ENCODE measurements at regions not wholly inside any gene's neighbourhood (a gene's known extent, or its start where the extent isn't known, plus 50 kb on each side); places are given as distances from the start of the nearest gene placed in this dataset.

- Histone ChIP-seq H3K79me2 (ENCODE audit: insufficient read depth, low read length) (no peaks in the 10 kb centered on the region), H3K27me3 (ENCODE audit: insufficient read depth, low read length, poor library complexity) (no peaks in the 10 kb centered on the region), H3K27ac (ENCODE audit: low read length) (no peak overlapping the region), H2AFZ (ENCODE audit: low read depth, low read length) (no peak overlapping the region), H3K4me1 (ENCODE audit: insufficient read depth, low read length) (no peaks in the 10 kb centered on the region), H3K4me2 (ENCODE audit: insufficient read depth, low read length) (no peak overlapping the region), H3K4me3 (ENCODE audit: low read depth in 1 of 2, low read length in 2 of 2) (no peak overlapping the region), H3K9me3 (ENCODE audit: insufficient read depth, low read length, severe bottlenecking) (peaks cover 3% of the 10 kb centered on the region), H3K36me3 (ENCODE audit: insufficient read depth, low read length) (no peaks in the 10 kb centered on the region), H3K9ac (ENCODE audit: low read depth, low read length) (no peak overlapping the region), H4K20me1 (ENCODE audit: insufficient read depth, low read length) (no peaks in the 10 kb centered on the region)
- ATAC-seq (ENCODE audit: insufficient read depth, low read depth) (no peak), DNase-seq (no peak)
- TF ChIP-seq, protein P1, sequence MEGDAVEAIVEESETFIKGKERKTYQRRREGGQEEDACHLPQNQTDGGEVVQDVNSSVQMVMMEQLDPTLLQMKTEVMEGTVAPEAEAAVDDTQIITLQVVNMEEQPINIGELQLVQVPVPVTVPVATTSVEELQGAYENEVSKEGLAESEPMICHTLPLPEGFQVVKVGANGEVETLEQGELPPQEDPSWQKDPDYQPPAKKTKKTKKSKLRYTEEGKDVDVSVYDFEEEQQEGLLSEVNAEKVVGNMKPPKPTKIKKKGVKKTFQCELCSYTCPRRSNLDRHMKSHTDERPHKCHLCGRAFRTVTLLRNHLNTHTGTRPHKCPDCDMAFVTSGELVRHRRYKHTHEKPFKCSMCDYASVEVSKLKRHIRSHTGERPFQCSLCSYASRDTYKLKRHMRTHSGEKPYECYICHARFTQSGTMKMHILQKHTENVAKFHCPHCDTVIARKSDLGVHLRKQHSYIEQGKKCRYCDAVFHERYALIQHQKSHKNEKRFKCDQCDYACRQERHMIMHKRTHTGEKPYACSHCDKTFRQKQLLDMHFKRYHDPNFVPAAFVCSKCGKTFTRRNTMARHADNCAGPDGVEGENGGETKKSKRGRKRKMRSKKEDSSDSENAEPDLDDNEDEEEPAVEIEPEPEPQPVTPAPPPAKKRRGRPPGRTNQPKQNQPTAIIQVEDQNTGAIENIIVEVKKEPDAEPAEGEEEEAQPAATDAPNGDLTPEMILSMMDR (IDR thresholded peaks at IDR 0.05; ENCODE audit: borderline replicate concordance, extremely low read depth, low read length, poor library complexity, severe bottlenecking): no peak
- TF ChIP-seq EZH2 (IDR thresholded peaks at IDR 0.05; ENCODE audit: borderline replicate concordance, low read depth, low read length, severe bottlenecking): no peak
These were observed 1053.4 kb upstream of the AUTS2 start for GRCh38 chr7:68544851-68545250.

DNA sequence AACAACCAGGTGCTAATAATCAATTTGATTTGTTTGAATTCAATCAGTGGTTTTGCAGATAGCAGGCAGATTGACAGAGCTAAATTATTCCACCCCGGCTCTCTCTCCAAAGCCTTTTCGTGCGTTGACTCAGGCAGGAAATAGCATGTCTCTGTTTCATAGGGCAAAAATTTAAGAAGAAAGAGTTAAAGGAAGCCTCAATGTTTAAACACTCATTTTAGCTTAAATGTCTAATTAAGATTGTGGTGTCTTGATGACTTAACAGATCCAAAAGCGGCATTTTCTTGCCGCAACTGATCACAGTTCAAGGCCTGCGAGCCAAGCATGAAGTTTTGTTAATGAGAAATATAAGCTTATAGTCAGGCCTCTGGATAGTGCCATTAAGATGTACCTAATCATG lies 1051.1 kb upstream of the AUTS2 start:
- Histone ChIP-seq H3K9ac (ENCODE audit: low read depth, low read length) (no peak overlapping the region), H3K4me1 (ENCODE audit: insufficient read depth, low read length) (no peaks in the 10 kb centered on the region), H3K4me3 (ENCODE audit: low read depth in 1 of 2, low read length in 2 of 2) (no peak overlapping the region), H3K4me2 (ENCODE audit: insufficient read depth, low read length) (no peak overlapping the region), H4K20me1 (ENCODE audit: insufficient read depth, low read length) (no peaks in the 10 kb centered on the region), H3K36me3 (ENCODE audit: insufficient read depth, low read length) (no peaks in the 10 kb centered on the region), H3K27ac (ENCODE audit: low read length) (no peak overlapping the region), H3K9me3 (ENCODE audit: insufficient read depth, low read length, severe bottlenecking) (no peaks in the 10 kb centered on the region), H2AFZ (ENCODE audit: low read depth, low read length) (no peak overlapping the region), H3K27me3 (ENCODE audit: insufficient read depth, low read length, poor library complexity) (no peaks in the 10 kb centered on the region), H3K79me2 (ENCODE audit: insufficient read depth, low read length) (no peaks in the 10 kb centered on the region)
- TF ChIP-seq, protein P1 (IDR thresholded peaks at IDR 0.05; ENCODE audit: borderline replicate concordance, extremely low read depth, low read length, poor library complexity, severe bottlenecking): no peak
- TF ChIP-seq EZH2 (IDR thresholded peaks at IDR 0.05; ENCODE audit: borderline replicate concordance, low read depth, low read length, severe bottlenecking): no peak
- no peak for ATAC-seq (ENCODE audit: insufficient read depth, low read depth)
- DNase-seq: no peak

DNA sequence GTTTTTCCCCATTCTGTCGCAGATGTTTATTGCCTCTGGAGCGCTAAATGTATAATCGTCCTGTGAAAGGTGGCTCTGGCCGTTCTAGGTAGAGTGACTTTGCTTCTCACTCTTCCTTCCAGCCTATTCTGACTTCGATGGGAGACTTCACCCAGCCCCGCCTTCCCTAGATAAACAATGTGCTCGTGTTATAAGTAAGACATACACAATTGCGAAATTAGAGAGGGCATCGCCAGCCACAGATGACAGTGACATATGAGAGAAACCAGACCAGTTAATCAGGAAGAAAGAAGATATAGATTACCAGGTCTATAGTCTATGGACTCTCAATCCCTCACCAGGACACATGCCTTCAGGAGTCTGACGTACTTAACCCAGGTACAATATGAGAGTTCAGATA lies 1050.5 kb upstream of the AUTS2 start:
- Histone ChIP-seq H3K36me3 (ENCODE audit: insufficient read depth, low read length) (no peaks in the 10 kb centered on the region), H3K4me2 (ENCODE audit: insufficient read depth, low read length) (no peak overlapping the region), H3K27me3 (ENCODE audit: insufficient read depth, low read length, poor library complexity) (no peaks in the 10 kb centered on the region), H2AFZ (ENCODE audit: low read depth, low read length) (no peak overlapping the region), H3K9me3 (ENCODE audit: insufficient read depth, low read length, severe bottlenecking) (no peaks in the 10 kb centered on the region), H3K4me1 (ENCODE audit: insufficient read depth, low read length) (no peaks in the 10 kb centered on the region), H4K20me1 (ENCODE audit: insufficient read depth, low read length) (no peaks in the 10 kb centered on the region), H3K9ac (ENCODE audit: low read depth, low read length) (no peak overlapping the region), H3K4me3 (ENCODE audit: low read depth in 1 of 2, low read length in 2 of 2) (no peak overlapping the region), H3K27ac (ENCODE audit: low read length) (no peak overlapping the region), H3K79me2 (ENCODE audit: insufficient read depth, low read length) (no peaks in the 10 kb centered on the region)
- ATAC-seq (ENCODE audit: insufficient read depth, low read depth) (no peak), DNase-seq (no peak)
- TF ChIP-seq EZH2 (IDR thresholded peaks at IDR 0.05; ENCODE audit: borderline replicate concordance, low read depth, low read length, severe bottlenecking): no peak
- TF ChIP-seq, protein P1 (IDR thresholded peaks at IDR 0.05; ENCODE audit: borderline replicate concordance, extremely low read depth, low read length, poor library complexity, severe bottlenecking): no peak

- no peak for DNase-seq
- ATAC-seq (ENCODE audit: insufficient read depth, low read depth): no peak
- H3K27ac ChIP-seq (ENCODE audit: low read length): no peak overlapping the region
- H3K9me3 ChIP-seq (ENCODE audit: insufficient read depth, low read length, severe bottlenecking): no peaks in the 10 kb centered on the region
- no peak overlapping the region for H3K4me2 ChIP-seq (ENCODE audit: insufficient read depth, low read length)
- no peaks in the 10 kb centered on the region for H3K36me3 ChIP-seq (ENCODE audit: insufficient read depth, low read length)
- H4K20me1 ChIP-seq (ENCODE audit: insufficient read depth, low read length): no peaks in the 10 kb centered on the region
- H3K79me2 ChIP-seq (ENCODE audit: insufficient read depth, low read length): no peaks in the 10 kb centered on the region
- no peak overlapping the region for H3K4me3 ChIP-seq (ENCODE audit: low read depth in 1 of 2, low read length in 2 of 2)
- no peaks in the 10 kb centered on the region for H3K4me1 ChIP-seq (ENCODE audit: insufficient read depth, low read length)
- no peak for TF ChIP-seq EZH2 (IDR thresholded peaks at IDR 0.05; ENCODE audit: borderline replicate concordance, low read depth, low read length, severe bottlenecking)
- TF ChIP-seq, protein P1 (IDR thresholded peaks at IDR 0.05; ENCODE audit: borderline replicate concordance, extremely low read depth, low read length, poor library complexity, severe bottlenecking): no peak
- no peak overlapping the region for H2AFZ ChIP-seq (ENCODE audit: low read depth, low read length)
- H3K27me3 ChIP-seq (ENCODE audit: insufficient read depth, low read length, poor library complexity): no peaks in the 10 kb centered on the region
- H3K9ac ChIP-seq (ENCODE audit: low read depth, low read length): no peak overlapping the region
These were observed 1048.2 kb upstream of the AUTS2 start for GRCh38 chr7:68550027-68550426.

All from DND-41 (cell line).